Mesendoderm (in vitro differentiated cells): ENCODE measurements at regions not wholly inside any gene's neighbourhood (a gene's known extent, or its start where the extent isn't known, plus 50 kb on each side); places are given as distances from the start of the nearest gene placed in this dataset.

Experiments
- DNase-seq: peaks from one replicate; pipeline ENCODE4 v3.0.0; 2013
- H2AK5ac ChIP-seq: 2 replicates; pipeline ENCODE4 v1.6.1; 2013; ENCODE audit warnings: low read length, inconsistent platforms
- H2BK120ac ChIP-seq: 2 replicates; pipeline ENCODE4 v1.6.1; 2013; ENCODE audit warnings: low read depth, mild to moderate bottlenecking, low read length, moderate library complexity, mixed read lengths
- H2BK15ac ChIP-seq: replicated peaks from 2 replicates; pipeline ENCODE4 v1.6.1; 2013; ENCODE audit warnings: low read depth, mild to moderate bottlenecking, moderate library complexity
- H2BK5ac ChIP-seq: 2 replicates; pipeline ENCODE4 v1.6.1; 2013; ENCODE audit warnings: low read length, inconsistent platforms
- H3K18ac ChIP-seq: 2 replicates; pipeline ENCODE4 v1.6.1; 2013; ENCODE audit warnings: mild to moderate bottlenecking, low read length, mixed read lengths
- H3K23ac ChIP-seq: one replicate; pipeline ENCODE4 v1.6.1; 2013; ENCODE audit warnings: low read length
- H3K27ac ChIP-seq: 2 replicates; pipeline ENCODE4 v1.5.1; 2013; ENCODE audit warnings: low read depth, mild to moderate bottlenecking, inconsistent platforms, low read length, moderate library complexity
- H3K27me3 ChIP-seq: 2 replicates; pipeline ENCODE4 v1.6.1; 2013; ENCODE audit warnings: low read length, control low read depth, mild to moderate bottlenecking, inconsistent platforms; ENCODE audit not compliant: insufficient read depth, poor library complexity
- H3K36me3 ChIP-seq: 2 replicates; pipeline ENCODE4 v1.6.1; 2013; ENCODE audit warnings: low read length, inconsistent platforms; ENCODE audit not compliant: control insufficient read depth, insufficient read depth
- H3K4ac ChIP-seq: one replicate; pipeline ENCODE4 v1.6.1; 2013; ENCODE audit warnings: low read depth, mild to moderate bottlenecking, low read length, moderate library complexity
- H3K4me1 ChIP-seq: 2 replicates; pipeline ENCODE4 v1.6.1; 2013; ENCODE audit warnings: low read depth, low read length, inconsistent platforms; ENCODE audit not compliant: control insufficient read depth
- H3K4me2 ChIP-seq: 2 replicates; pipeline ENCODE4 v1.6.1; 2013; ENCODE audit warnings: low read length
- H3K4me3 ChIP-seq: 2 replicates; pipeline ENCODE4 v1.5.1; 2013; ENCODE audit warnings: mild to moderate bottlenecking, low read length
- H3K56ac ChIP-seq: one replicate; pipeline ENCODE4 v1.6.1; 2013; ENCODE audit warnings: low read length
- H3K79me1 ChIP-seq: 2 replicates; pipeline ENCODE4 v1.6.1; 2013; ENCODE audit warnings: low read length, inconsistent platforms
- H3K79me2 ChIP-seq: 2 replicates; pipeline ENCODE4 v1.6.1; 2013; ENCODE audit warnings: mild to moderate bottlenecking, low read length; ENCODE audit not compliant: control insufficient read depth, insufficient read depth
- H3K9ac ChIP-seq: 2 replicates; pipeline ENCODE4 v1.6.1; 2013; ENCODE audit warnings: low read length, inconsistent platforms
- H4K5ac ChIP-seq: one replicate; pipeline ENCODE4 v1.6.1; 2013; ENCODE audit warnings: low read length
- H4K8ac ChIP-seq: one replicate; pipeline ENCODE4 v1.6.1; 2013; ENCODE audit warnings: low read depth, mild to moderate bottlenecking, control low read depth, low read length, moderate library complexity
- whole genome bisulfite sequencing: extraction: QIAGEN DNeasy Blood & Tissue Kit; methylation state at CpG from one replicate; pipeline ENCODE4 v1.1.7; 2013; ENCODE audit warnings: low lambda C conversion rate, missing lambda C conversion rate; ENCODE audit not compliant: insufficient coverage; ENCODE audit errors: extremely low coverage; 5-methylcytosine and 5-hydroxymethylcytosine counted together

DNA sequence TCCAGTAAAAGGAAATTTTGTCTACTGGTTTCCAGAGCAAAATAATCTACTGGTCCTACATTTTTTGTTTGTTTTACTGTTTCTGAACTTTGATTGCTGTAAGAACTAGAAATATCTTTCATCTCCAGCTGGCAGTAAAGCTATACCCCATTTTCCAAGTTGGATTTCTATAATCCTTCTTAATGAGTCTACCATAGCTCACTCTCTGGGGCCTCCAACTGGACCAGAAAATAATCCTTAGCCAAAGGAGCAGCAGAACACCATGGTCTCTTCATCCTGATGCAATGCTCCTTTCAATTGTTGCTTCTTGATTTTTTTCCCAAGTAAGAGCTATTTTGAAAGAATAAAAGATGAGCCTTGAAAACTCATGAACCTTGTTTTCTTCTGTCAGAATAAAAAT lies 110.0 kb upstream of the COL11A1 start:
- Histone ChIP-seq H3K4me1 (no peaks in the 10 kb centered on the region), H3K4ac (no peak overlapping the region), H3K23ac (no peak overlapping the region), H2BK120ac (no peak overlapping the region), H4K8ac (no peak overlapping the region), H3K4me2 (no peak overlapping the region), H3K79me1 (no peaks in the 10 kb centered on the region), H3K36me3 (no peaks in the 10 kb centered on the region), H2BK5ac (no peak overlapping the region), H3K4me3 (no peak overlapping the region), H4K5ac (no peak overlapping the region), H3K27me3 (no peaks in the 10 kb centered on the region), H2BK15ac (no peak overlapping the region), H3K27ac (no peak overlapping the region), H3K79me2 (no peaks in the 10 kb centered on the region), H3K18ac (no peak overlapping the region), H2AK5ac (no peak overlapping the region), H3K56ac (no peak overlapping the region), H3K9ac (no peak overlapping the region)
- no peak for DNase-seq

DNA sequence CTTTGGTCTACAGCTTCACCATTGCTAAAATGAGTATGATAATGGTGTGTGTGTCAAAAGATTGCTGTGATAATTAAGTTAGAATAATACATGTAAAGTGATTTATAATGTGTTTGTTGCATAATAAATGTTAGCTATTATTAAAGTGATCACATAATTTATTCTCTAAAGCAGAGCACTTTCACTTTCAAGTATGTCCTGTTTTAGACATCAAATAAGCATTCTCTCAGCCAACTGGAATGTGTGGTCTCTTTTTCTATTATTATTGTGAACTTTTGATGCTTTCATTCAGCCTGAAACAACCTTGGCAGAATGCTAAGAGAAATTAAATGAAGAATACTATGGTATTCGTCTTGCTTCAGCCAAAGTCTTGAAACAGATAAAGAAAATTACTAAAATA lies 102.8 kb upstream of the COL11A1 start:
- Histone ChIP-seq H2AK5ac (no peak overlapping the region), H3K4me1 (no peaks in the 10 kb centered on the region), H3K23ac (no peak overlapping the region), H2BK5ac (no peak overlapping the region), H3K4me3 (no peak overlapping the region), H4K5ac (no peak overlapping the region), H2BK15ac (no peak overlapping the region), H3K27me3 (no peaks in the 10 kb centered on the region), H2BK120ac (no peak overlapping the region), H3K56ac (no peak overlapping the region), H3K18ac (no peak overlapping the region), H4K8ac (no peak overlapping the region), H3K79me1 (no peaks in the 10 kb centered on the region), H3K27ac (no peak overlapping the region), H3K9ac (no peak overlapping the region), H3K4ac (no peak overlapping the region), H3K79me2 (no peaks in the 10 kb centered on the region), H3K36me3 (no peaks in the 10 kb centered on the region), H3K4me2 (no peak overlapping the region)
- no peak for DNase-seq
- no CpG with 5 or more reads among the region's 1 CpG for WGBS

DNA sequence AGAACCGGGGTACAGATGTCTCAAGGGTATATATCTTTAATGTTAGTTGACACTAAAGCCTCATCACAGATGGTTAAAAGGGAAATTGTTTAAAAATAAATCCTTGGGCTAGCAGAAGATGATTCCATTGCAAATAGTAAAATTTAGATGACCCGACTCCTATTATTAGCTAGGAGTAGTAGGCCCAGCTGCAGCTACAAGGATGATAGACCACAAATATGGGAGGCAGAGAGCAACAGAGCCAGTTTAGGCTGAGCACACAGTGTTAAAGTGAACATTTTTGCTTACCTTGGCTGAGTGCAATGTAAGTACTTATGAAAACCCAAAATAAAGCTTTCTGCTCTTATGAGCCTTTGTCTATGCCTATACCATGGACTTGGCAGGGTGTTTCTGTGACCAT lies 100.5 kb upstream of the COL11A1 start:
- Histone ChIP-seq H3K79me1 (no peaks in the 10 kb centered on the region), H3K79me2 (no peaks in the 10 kb centered on the region), H2BK120ac (no peak overlapping the region), H3K36me3 (no peaks in the 10 kb centered on the region), H2BK15ac (no peak overlapping the region), H3K4me2 (no peak overlapping the region), H3K27me3 (no peaks in the 10 kb centered on the region), H2BK5ac (no peak overlapping the region), H3K27ac (no peak overlapping the region), H2AK5ac (no peak overlapping the region), H3K4me1 (no peaks in the 10 kb centered on the region), H3K56ac (no peak overlapping the region), H3K23ac (no peak overlapping the region), H3K4me3 (no peak overlapping the region), H4K5ac (no peak overlapping the region), H3K4ac (no peak overlapping the region), H3K18ac (no peak overlapping the region), H4K8ac (no peak overlapping the region), H3K9ac (no peak overlapping the region)
- WGBS = no CpG with 5 or more reads among the region's 2 CpGs
- no peak for DNase-seq

DNA sequence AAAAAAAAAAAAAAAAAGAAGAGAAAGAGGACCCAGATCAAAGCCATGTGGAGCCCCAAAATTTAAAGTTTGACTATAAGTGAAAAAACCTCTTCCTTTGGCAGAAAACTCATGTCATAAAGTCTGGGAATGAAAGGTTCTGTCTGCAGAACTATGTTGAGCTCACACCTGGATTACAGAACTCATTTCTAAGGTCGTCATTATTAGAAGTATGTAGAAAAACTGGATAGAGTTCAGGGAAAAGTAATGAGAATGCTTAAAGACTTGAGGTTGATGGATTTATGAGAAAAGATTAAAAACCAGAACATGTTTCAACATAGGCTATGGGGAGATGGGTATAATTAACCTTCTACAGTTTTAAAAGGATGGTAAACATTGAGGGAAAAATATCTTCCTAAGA lies 90.7 kb upstream of the COL11A1 start:
- Histone ChIP-seq H3K9ac (no peak overlapping the region), H3K79me1 (no peaks in the 10 kb centered on the region), H3K36me3 (no peaks in the 10 kb centered on the region), H4K5ac (no peak overlapping the region), H2BK5ac (no peak overlapping the region), H2BK120ac (no peak overlapping the region), H3K23ac (no peak overlapping the region), H3K4me2 (no peak overlapping the region), H3K79me2 (no peaks in the 10 kb centered on the region), H2AK5ac (no peak overlapping the region), H3K4me3 (no peak overlapping the region), H3K4ac (no peak overlapping the region), H3K56ac (no peak overlapping the region), H3K18ac (no peak overlapping the region), H3K4me1 (no peaks in the 10 kb centered on the region), H4K8ac (no peak overlapping the region), H3K27me3 (no peaks in the 10 kb centered on the region), H3K27ac (no peak overlapping the region), H2BK15ac (no peak overlapping the region)
- DNase-seq = no peak
- no CpG with 5 or more reads among the region's 1 CpG for WGBS

- H2BK15ac ChIP-seq = no peak overlapping the region
- H4K8ac ChIP-seq = no peak overlapping the region
- H3K4me3 ChIP-seq = no peak overlapping the region
- no peak overlapping the region for H4K5ac ChIP-seq
- H2AK5ac ChIP-seq = no peak overlapping the region
- H3K56ac ChIP-seq = no peak overlapping the region
- WGBS = no CpG with 5 or more reads among the region's 2 CpGs
- H3K18ac ChIP-seq = no peak overlapping the region
- H3K4me1 ChIP-seq = no peaks in the 10 kb centered on the region
- no peaks in the 10 kb centered on the region for H3K36me3 ChIP-seq
- no peak for DNase-seq
- H3K27ac ChIP-seq = no peak overlapping the region
- no peaks in the 10 kb centered on the region for H3K79me1 ChIP-seq
- no peak overlapping the region for H3K4ac ChIP-seq
- no peaks in the 10 kb centered on the region for H3K79me2 ChIP-seq
- H2BK5ac ChIP-seq = no peak overlapping the region
- H3K4me2 ChIP-seq = no peak overlapping the region
- H3K23ac ChIP-seq = no peak overlapping the region
- no peak overlapping the region for H2BK120ac ChIP-seq
- H3K27me3 ChIP-seq = no peaks in the 10 kb centered on the region
- no peak overlapping the region for H3K9ac ChIP-seq
Observed at GRCh38 chr1:103198076-103198475, 89.8 kb upstream of the COL11A1 start.

- no CpG with 5 or more reads among the region's 2 CpGs for WGBS
- Histone ChIP-seq H4K5ac (no peak overlapping the region), H4K8ac (no peak overlapping the region), H3K4me2 (no peak overlapping the region), H3K79me1 (no peaks in the 10 kb centered on the region), H2BK120ac (no peak overlapping the region), H3K18ac (no peak overlapping the region), H3K27ac (no peak overlapping the region), H3K4ac (no peak overlapping the region), H3K79me2 (no peaks in the 10 kb centered on the region), H3K4me3 (no peak overlapping the region), H2BK5ac (no peak overlapping the region), H3K23ac (no peak overlapping the region), H2AK5ac (no peak overlapping the region), H3K9ac (no peak overlapping the region), H3K56ac (no peak overlapping the region), H3K4me1 (no peaks in the 10 kb centered on the region), H3K36me3 (no peaks in the 10 kb centered on the region), H2BK15ac (no peak overlapping the region), H3K27me3 (no peaks in the 10 kb centered on the region)
- no peak for DNase-seq
Observed at GRCh38 chr1:103197216-103197615, 88.9 kb upstream of the COL11A1 start.
